MCF 10A (cell line): ENCODE measurements at regions not wholly inside any gene's neighbourhood (a gene's known extent, or its start where the extent isn't known, plus 50 kb on each side); places are given as distances from the start of the nearest gene placed in this dataset.
"Not testable (repeated sequence)": the region's sequence is repeated elsewhere in the genome, so short reads cannot be mapped to it uniquely, and the experiment has no call there.

Source experiments
- BruUV-seq: library from RNA; stranded (reverse); fragments of 400-500 nt; replicated peaks from 2 replicates; lab custom pipeline; 2021; lab: Mats Ljungman, UMichigan
- CTCF ChIA-PET: fragments of 300-600 bp; sonication (Branson Sonifier 250); formaldehyde crosslinking; extraction: SDS; loops from one replicate; lab custom pipeline; 2021; ENCODE audit warnings: antibody characterized with exemption, inconsistent platforms; lab: Yijun Ruan, JAX
- POLR2A ChIA-PET: fragments of 300-600, 350-650 bp; sonication (Branson Sonifier 250); formaldehyde crosslinking; extraction: SDS; loops from one replicate; lab custom pipeline; 2020; ENCODE audit warnings: antibody characterized with exemption, inconsistent platforms; lab: Yijun Ruan, JAX
- DNase-seq: peaks from one replicate; pipeline ENCODE4 v3.0.0-alpha.2; 2018; ENCODE audit not compliant: unreplicated experiment
- H3K27ac Mint-ChIP-seq: one replicate; pipeline ENCODE4 v1.8.0; 2022; ENCODE audit warnings: mild to moderate bottlenecking, low read depth, mixed read lengths; ENCODE audit not compliant: unreplicated experiment
- H3K27me3 Mint-ChIP-seq: one replicate; pipeline ENCODE4 v1.8.0; 2022; ENCODE audit warnings: mixed read lengths; ENCODE audit not compliant: insufficient read depth, unreplicated experiment
- H3K36me3 Mint-ChIP-seq: one replicate; pipeline ENCODE4 v1.8.0; 2022; ENCODE audit warnings: mild to moderate bottlenecking, moderate library complexity, mixed read lengths; ENCODE audit not compliant: insufficient read depth, unreplicated experiment
- H3K4me1 Mint-ChIP-seq: one replicate; pipeline ENCODE4 v1.8.0; 2022; ENCODE audit warnings: mixed read lengths; ENCODE audit not compliant: insufficient read depth, unreplicated experiment
- H3K4me3 Mint-ChIP-seq: one replicate; pipeline ENCODE4 v1.8.0; 2022; ENCODE audit warnings: mild to moderate bottlenecking, moderate library complexity, mixed read lengths; ENCODE audit not compliant: unreplicated experiment
- H3K9me3 Mint-ChIP-seq: one replicate; pipeline ENCODE4 v1.8.0; 2022; ENCODE audit warnings: mixed read lengths; ENCODE audit not compliant: unreplicated experiment
- CTCF ChIP-seq: fragments of 200-600 bp; IDR thresholded peaks from one replicate; pipeline ENCODE4 v1.8.0; 2022; ENCODE audit warnings: antibody characterized with exemption, mild to moderate bottlenecking; ENCODE audit not compliant: unreplicated experiment
- intact Hi-C: fragments of 100-400 bp; cut with micrococcal nuclease; formaldehyde crosslinking; loops from 2 replicates; pipeline ENCODE4 v1.14.1; 2022

GRCh38 chr20:19920381-19921138 lies 96.6 kb upstream of the NAA20 start:
- no peaks in the 10 kb centered on the region for H3K9me3 Mint-ChIP-seq
- ChIA-PET CTCF (interaction anchor here (0.6 to 0.7 kb wide), 2 partner anchors 106 to 244 kb away, joined by 3 to 5 read pairs; no protein-coding TSS in a partner anchor), POLR2A (no interaction called here)
- no TSS peak for BruUV-seq
- H3K4me3 Mint-ChIP-seq = no peak overlapping the region
- no peak for DNase-seq
- no peaks in the 10 kb centered on the region for H3K27me3 Mint-ChIP-seq
- H3K4me1 Mint-ChIP-seq = peaks cover 5% of the 10 kb centered on the region
- intact Hi-C loops = no loop called here
- no peak overlapping the region for H3K27ac Mint-ChIP-seq
- no peak for TF ChIP-seq CTCF
- no peaks in the 10 kb centered on the region for H3K36me3 Mint-ChIP-seq

DNA sequence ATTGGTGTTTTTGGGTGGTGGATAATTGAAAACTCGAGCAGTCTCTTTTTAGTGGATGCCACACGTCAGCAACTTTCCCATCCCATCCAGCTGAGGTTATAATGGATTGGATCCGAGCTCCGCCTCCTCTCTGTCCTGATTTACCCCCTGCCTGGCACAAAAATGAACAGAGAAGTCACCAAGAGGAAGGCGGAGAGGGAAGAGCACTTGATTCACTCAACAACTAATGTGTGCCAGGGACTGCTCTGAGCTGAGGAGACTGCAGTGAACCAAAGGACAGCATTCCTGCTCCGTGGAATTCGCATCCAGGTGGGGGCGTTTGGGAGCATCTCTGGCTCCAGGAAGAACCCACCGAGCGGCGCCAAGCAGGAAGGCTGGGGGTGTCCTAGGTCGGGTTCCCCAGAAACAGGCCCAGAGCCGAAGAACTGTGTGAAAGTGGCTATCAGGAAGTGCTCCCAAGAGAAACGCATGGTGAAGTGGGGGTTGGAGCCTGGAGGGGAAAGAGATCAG lies 95.8 kb upstream of the NAA20 start:
- Mint-ChIP-seq H3K27ac (peak overlapping the region; percentile 35), H3K4me3 (no peak overlapping the region), H3K4me1 (no peaks in the 10 kb centered on the region), H3K9me3 (no peaks in the 10 kb centered on the region), H3K27me3 (no peaks in the 10 kb centered on the region), H3K36me3 (no peaks in the 10 kb centered on the region)
- no TSS peak for BruUV-seq
- intact Hi-C loops = no loop called here
- no peak for TF ChIP-seq CTCF
- POLR2A ChIA-PET = no interaction called here
- DNase-seq = no peak
- CTCF ChIA-PET = interaction anchor here (0.6 kb wide), 2 partner anchors 35 to 244 kb away, joined by 3 read pairs; no protein-coding TSS in a partner anchor

- H3K9me3 Mint-ChIP-seq, DNase-seq, intact Hi-C loops, H3K27me3 Mint-ChIP-seq, H3K36me3 Mint-ChIP-seq, H3K4me1 Mint-ChIP-seq, BruUV-seq, H3K4me3 Mint-ChIP-seq: not testable (repeated sequence)
- ChIA-PET POLR2A (interaction anchor here (1.0 to 1.6 kb wide), 2 partner anchors 38 to 185 kb away, joined by 3 read pairs; no protein-coding TSS in a partner anchor), CTCF (interaction anchor here (0.6 kb wide), 2 partner anchors 32 to 35 kb away, joined by 3 read pairs; no protein-coding TSS in a partner anchor)
- peak overlapping the region; percentile 35 for H3K27ac Mint-ChIP-seq
Observed at GRCh38 chr20:19921829-19922228, 95.3 kb upstream of the NAA20 start.

DNA sequence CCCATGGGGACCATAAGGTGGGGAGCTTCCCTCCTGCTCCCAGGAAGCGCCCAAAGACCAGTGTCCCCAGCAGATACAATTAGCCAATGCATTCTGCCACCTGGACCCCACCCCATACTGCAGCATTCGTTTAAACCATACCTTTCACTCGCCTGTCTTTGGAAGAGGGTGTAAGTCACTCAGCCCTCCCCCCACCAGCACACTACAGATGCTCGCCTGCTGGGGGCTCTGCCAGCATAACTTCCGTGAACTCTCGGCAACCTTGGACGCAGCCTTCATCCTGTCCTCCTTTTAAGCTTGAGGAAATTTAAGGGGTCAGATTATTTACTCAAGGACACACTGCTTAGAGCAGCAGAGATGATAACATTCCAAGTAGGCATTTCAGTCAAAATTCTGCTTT lies 94.4 kb upstream of the NAA20 start:
- DNase-seq = no peak

More for the DNA sequence above, 94.4 kb upstream of the NAA20 start:
- CTCF ChIA-PET = interaction anchor here (0.8 to 1.4 kb wide), 4 partner anchors 9 to 52 kb away, joined by 3 to 4 read pairs (median 3); no protein-coding TSS in a partner anchor
- Mint-ChIP-seq H3K4me1 (peaks cover 4% of the 10 kb centered on the region), H3K4me3 (no peak overlapping the region), H3K27ac (no peak overlapping the region), H3K36me3 (no peaks in the 10 kb centered on the region), H3K9me3 (no peaks in the 10 kb centered on the region), H3K27me3 (no peaks in the 10 kb centered on the region)
- no TSS peak for BruUV-seq
- POLR2A ChIA-PET = interaction anchor here (0.7 to 1.6 kb wide), 4 partner anchors 8 to 186 kb away, joined by 3 read pairs; no protein-coding TSS in a partner anchor
- no peak for TF ChIP-seq CTCF
- intact Hi-C loops = no loop called here
